NCI-H1436 (cell line): ENCODE measurements at regions not wholly inside any gene's neighbourhood (a gene's known extent, or its start where the extent isn't known, plus 50 kb on each side); places are given as distances from the start of the nearest gene placed in this dataset.

Source experiments
- DNase-seq: peaks from one replicate; lab custom pipeline; 2025; lab: John Stamatoyannopoulos, UW

GRCh38 chr6:22621701-22622100 is 52.3 kb downstream of the HDGFL1 start:
- no peak for DNase-seq

- DNase-seq: no peak
Observed at GRCh38 chr6:22622351-22622750, 53.0 kb downstream of the HDGFL1 start.

GRCh38 chr6:22622813-22623212 is 53.4 kb downstream of the HDGFL1 start:
- DNase-seq: no peak

GRCh38 chr6:22627644-22628043 is 58.3 kb downstream of the HDGFL1 start:
- DNase-seq: no peak

DNA sequence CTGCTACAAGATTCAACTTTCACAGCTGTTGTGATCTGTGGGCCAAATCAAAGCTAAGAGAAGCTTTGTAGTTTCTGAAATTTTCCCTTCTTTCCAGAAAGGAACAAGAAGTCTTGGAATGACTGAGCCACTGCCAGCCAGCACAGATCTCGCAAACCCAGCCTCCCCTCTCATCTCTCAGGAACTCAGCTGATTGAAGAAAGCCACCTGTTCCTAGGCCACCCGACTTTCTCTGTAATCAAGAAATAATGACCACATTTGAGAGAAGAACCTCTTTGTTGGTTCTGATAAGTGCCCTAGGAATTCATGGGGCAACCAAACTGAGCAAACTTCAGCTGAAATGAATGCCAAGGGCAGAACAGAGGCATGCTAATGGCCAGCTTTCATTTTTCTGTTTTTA is 61.7 kb downstream of the HDGFL1 start:
- no peak for DNase-seq

DNA sequence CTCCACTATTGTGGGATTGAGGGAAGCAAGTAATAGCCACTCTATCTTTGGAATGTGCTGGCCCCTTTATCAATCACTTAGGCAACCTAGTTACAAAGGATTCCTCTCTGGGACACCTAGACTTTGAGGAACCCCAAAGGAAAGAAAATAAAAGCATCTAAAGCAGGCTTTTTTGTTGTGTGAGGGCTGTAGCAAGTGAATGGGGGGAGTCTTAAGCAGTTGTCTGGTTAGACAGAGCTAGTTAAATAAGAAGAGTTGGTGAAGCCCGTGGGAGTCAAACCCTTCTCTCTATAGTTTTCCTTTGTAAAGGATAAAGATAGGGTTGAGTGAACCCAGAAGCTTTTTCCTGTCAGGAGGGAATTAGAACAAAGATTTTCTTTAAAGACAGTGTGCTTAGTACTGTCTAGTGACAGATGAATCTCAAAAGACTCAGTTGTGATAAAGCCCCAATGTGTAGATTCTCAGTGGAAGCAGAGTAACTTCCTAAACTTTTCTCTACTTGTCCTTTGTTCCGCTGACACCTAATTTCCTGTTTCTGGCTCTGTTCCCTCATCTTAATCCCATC is 63.3 kb downstream of the HDGFL1 start:
- no peak for DNase-seq

- DNase-seq: no peak
Observed at GRCh38 chr6:22636452-22636851, 67.1 kb downstream of the HDGFL1 start.

DNA sequence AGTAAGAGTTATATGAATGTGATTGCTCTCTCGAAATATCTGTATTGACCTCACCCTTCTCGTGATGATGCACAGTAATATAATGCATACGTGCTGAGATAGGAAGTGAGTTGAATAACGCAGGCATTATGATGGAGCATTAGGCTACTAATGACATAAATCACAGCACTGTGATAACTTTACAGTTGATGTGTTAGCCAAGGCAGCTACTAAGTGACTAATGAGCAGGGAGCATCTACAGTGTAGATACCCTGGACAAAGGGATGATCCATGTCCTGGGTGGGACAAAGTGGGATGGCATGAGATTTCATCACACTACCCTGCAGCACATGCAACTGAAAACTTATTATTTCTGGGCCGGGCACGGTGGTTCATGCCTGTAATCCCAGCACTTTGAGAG is 68.4 kb downstream of the HDGFL1 start:
- no peak for DNase-seq

DNA sequence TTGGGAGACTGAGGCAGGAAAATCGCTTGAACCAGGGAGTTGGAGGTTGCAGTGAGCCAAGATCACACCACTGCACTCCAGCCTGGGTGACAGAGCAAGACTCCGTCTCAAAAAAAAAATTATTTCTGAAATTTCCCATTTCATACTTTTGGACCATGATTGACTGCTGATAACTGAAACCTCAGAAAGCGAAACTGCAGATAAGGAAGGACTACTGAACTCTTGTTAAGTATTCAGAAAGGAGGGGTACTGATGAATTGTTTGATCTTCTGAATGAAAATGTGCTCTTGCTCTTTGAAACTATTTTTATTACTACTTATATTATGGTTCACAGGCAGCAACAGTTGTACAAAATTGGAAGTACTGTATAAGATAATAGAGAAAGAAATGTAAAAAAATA is 69.0 kb downstream of the HDGFL1 start:
- no peak for DNase-seq

DNA sequence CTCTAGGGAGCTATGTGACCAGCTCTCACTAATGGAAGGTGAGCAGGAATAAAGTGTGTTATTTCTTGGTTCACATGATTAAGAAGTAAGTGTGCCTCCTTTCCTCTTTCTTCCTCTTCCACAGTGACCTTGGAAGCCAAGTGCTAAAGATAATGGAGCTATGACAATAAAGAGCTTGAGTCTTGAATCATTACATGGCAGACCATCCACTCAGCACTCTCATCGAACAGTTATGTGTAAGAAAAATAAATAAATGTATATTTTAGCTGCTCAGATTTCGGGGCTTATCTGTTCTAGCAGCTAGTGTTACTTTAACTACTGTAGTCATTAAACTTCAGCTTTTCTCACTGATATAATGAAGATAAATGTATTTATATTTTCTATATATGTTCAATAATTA is 72.9 kb downstream of the HDGFL1 start:
- no peak for DNase-seq

DNA sequence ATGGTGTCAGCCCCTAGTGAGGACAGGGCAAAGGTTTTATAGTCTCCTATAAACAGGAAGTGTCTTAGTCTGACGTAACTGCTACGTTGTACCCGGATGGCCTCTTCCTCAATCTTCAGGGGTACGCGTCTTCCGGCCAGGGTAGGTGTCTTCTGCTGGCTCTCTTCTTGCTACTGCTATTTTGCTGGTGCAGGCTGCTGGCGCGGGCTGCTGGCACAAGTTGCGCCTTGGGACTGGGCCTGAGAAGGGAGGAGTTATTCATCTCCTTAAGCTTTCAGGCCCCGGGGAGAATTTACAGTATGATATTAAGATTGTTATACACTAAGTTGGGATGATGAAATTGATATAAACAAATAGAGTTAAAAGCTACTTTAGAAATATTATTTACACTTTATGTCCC is 74.4 kb downstream of the HDGFL1 start:
- no peak for DNase-seq

DNA sequence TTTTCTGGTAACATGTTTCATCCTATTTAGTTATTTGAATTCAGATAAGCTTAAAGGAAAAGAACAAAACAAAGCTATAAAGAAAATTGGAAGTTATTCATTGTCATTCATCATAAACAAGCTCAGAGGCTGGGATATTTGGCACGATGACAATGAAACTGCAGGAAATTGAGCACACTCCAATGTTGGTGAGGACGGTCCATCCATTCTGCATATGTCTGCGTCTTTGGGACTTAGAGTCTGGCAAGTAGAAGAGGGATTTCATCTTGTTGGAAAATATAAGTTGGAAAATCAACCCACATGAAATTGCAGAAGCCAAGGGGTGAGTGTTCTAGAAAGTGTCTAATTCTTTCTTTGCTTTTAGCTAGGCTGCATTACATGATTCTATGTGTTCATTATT is 78.4 kb downstream of the HDGFL1 start:
- no peak for DNase-seq

DNA sequence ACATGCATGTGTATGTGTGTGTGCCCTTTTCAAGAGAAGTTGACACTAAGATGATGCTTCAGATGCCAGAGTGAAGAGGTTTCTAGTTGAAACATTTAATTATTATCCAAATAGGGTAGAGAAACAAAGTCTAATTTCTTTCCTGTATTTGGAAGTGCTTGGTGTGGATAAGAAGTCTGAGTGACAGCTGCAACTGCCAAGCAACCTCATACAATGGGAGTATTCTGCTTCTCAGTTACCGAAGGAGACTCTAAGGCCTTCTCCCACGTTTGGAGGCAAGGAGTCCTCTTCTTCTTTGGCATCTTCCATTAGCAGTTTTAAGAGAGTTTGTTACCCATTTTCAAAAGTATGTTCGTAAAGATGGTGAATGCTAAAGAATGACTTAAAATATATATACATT is 82.4 kb downstream of the HDGFL1 start:
- no peak for DNase-seq

GRCh38 chr6:22653980-22654610 is 84.7 kb downstream of the HDGFL1 start:
- DNase-seq: no peak

DNA sequence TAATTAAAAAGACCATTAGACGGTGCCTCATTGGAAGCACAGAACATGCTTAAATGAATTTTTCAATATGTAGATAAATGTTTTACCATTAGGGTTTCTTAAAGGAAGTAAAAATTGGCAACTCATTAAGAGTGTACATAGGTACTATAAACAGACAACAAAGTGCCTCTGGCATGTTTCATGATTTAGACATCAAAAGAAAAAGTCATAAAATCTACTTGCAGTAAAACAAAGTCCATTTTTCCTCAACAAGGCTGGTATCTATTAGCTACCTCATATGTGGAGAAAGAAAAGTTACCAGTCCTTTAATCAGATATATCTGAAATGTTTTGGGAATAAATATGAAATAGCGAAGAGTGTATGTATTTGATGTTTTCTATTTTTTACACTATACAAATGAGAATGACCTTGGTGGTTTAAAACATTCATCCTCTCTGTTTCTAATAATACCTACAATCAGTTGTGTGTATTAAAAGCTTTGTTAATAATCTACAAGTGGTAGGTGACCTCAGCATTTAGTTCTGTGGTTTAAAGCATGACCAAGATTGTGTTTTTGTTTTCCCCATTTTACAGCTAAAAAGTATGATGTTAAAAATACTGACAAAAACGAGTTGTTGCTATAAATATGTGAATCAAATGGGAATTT is 87.5 kb downstream of the HDGFL1 start:
- no peak for DNase-seq

DNA sequence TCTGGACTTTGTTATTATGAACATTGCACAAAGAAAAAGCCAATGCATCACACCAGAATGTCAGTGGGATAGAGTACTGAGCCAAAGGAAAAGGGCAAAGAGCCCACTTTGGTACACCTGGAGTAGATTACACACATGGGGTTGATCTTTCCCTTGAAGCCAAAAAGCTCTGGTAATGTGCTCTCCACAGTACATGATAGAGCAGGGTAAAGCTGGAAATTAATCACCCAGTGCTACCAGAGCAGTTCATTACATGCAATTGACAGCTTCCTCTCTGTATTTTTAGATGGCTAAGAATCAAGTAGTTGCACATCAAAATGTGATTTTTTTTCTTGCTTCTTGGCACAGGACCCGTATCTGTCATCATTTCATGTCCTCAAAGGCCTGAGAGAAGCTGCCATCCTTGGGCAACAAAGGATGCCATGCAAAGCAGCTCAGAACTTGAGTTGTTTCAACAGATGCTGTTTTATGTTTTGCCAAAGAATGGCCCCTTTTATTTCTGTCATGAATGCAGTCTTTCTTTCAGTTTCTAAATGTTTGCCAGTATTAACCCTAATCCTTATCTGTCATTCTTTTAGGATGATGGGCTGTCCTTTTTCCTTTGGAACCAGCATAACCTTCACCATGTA is 88.1 kb downstream of the HDGFL1 start:
- DNase-seq: no peak

DNA sequence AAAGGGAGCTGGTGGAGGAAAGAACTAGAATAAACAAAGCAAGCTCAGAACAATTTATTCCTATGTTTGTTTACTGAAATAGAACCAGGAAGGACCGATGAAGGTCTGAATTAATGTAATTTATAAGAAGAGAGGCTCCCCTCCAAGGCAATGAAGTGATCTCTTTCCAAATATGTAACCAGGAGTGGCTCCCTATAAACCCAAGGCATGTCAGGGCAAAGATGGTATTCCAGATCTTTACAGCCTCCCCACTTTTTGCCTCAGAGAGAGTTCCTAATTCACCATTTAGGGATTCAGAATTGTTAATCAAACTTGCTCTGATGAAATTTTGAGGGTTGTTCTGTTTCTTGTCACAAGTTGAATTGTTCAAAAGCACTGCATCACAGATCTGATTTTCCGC is 88.8 kb downstream of the HDGFL1 start:
- DNase-seq: no peak

- no peak for DNase-seq
Observed at GRCh38 chr6:22658934-22659333, 89.6 kb downstream of the HDGFL1 start.

GRCh38 chr6:22664968-22665367 is 95.6 kb downstream of the HDGFL1 start:
- DNase-seq: no peak

GRCh38 chr6:22666021-22666420 is 96.7 kb downstream of the HDGFL1 start:
- DNase-seq: no peak

DNA sequence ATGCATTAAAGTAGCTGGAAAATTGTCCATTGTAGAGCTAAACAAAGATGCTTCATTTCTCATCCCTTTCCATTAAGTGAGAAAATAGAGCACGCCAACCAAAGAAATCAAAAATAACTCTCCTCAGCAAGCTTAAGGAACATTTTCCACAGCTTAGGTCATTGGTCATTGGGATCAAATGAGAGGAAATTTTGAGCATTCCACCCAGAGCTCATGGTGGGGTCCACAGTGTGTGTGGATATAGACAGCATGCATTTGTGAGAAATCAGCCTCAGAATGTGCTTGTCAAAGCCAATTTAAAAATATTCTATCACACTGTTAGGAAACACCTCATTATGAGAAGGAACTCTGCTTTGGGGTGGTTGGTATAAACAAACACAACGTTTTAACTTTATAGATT is 97.2 kb downstream of the HDGFL1 start:
- no peak for DNase-seq

- no peak for DNase-seq
Observed at GRCh38 chr6:22667855-22668254, 98.5 kb downstream of the HDGFL1 start.

DNA sequence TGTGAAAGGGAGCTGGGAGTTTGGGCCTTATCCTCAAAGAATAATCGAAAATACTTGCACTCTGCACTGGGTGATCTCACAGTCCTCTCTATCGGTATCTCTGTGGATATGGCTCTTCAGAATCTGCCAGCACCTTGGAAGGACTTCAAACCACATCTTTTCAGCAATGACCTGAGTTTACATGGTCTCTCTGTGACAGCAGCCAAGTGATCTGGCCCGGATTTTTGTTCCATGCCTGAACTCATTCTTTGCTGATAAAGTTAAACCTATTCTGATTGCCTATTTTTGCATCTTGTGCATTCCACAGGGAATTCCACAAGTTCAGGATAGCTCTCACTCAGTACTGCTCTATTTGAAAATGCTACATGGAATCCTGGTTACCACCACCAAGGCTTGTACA is 98.9 kb downstream of the HDGFL1 start:
- no peak for DNase-seq
